ENCODE measurements at regions not wholly inside any gene's neighbourhood (a gene's known extent, or its start where the extent isn't known, plus 50 kb on each side); places are given as distances from the start of the nearest gene placed in this dataset.

GRCh38 chr13:80413611-80414010 lies 72.7 kb upstream of the SPRY2 start:
- no peaks in the 10 kb centered on the region for H3K79me2 ChIP-seq (replicated peaks; ENCODE audit: insufficient read depth, low read length)
- no peaks in the 10 kb centered on the region for H4K20me1 ChIP-seq (ENCODE audit: insufficient read depth)
- no peaks in the 10 kb centered on the region for H3F3A ChIP-seq (ENCODE audit: insufficient read depth, low read length, poor library complexity, severe bottlenecking)
- TF ChIP-seq MXI1 (conservative IDR thresholded peaks at IDR 0.05; ENCODE audit: poor library complexity, severe bottlenecking) (no peak), REST (IDR thresholded peaks at IDR 0.05; ENCODE audit: borderline replicate concordance) (no peak)
- H3K9me2 ChIP-seq (ENCODE audit: insufficient read depth, low read length) = no peaks in the 10 kb centered on the region
- no peak overlapping the region for H2AFZ ChIP-seq (ENCODE audit: low read depth, low read length)
- no peak overlapping the region for H3K27ac ChIP-seq (ENCODE audit: low read length)
- no peak overlapping the region for H3K9ac ChIP-seq (ENCODE audit: low read length)
- H3K27me3 ChIP-seq (ENCODE audit: insufficient read depth, low read depth, low read length) = no peaks in the 10 kb centered on the region
- no peaks in the 10 kb centered on the region for H3K9me3 ChIP-seq (ENCODE audit: low read length)
- H3K36me3 ChIP-seq (ENCODE audit: insufficient read depth, low read length) = no peaks in the 10 kb centered on the region
- H3K4me2 ChIP-seq (ENCODE audit: low read length) = no peak overlapping the region
- no peak overlapping the region for H3K4me3 ChIP-seq (ENCODE audit: low read length)

GRCh38 chr13:80408270-80408669 lies 67.3 kb upstream of the SPRY2 start:
- no peak overlapping the region for H2AFZ ChIP-seq (ENCODE audit: low read depth, low read length)
- no peaks in the 10 kb centered on the region for H3K9me2 ChIP-seq (ENCODE audit: insufficient read depth, low read length)
- TF ChIP-seq SMC3 (conservative IDR thresholded peaks at IDR 0.05; ENCODE audit: poor library complexity) = no peak
- TF ChIP-seq CTCF (IDR thresholded peaks at IDR 0.05; ENCODE audit: poor library complexity, severe bottlenecking) = no peak
- TF ChIP-seq EZH2 (IDR thresholded peaks at IDR 0.05; ENCODE audit: borderline replicate concordance, insufficient read depth, low read length, poor library complexity, severe bottlenecking) = no peak
- TF ChIP-seq POLR2AphosphoS5 (IDR thresholded peaks at IDR 0.05) = no peak
- no peak for TF ChIP-seq TAF1 (IDR thresholded peaks at IDR 0.05; ENCODE audit: low read depth)
- TF ChIP-seq RAD21 (conservative IDR thresholded peaks at IDR 0.05) = no peak
- no peak for TF ChIP-seq MXI1 (conservative IDR thresholded peaks at IDR 0.05; ENCODE audit: poor library complexity, severe bottlenecking)
- TF ChIP-seq REST (IDR thresholded peaks at IDR 0.05; ENCODE audit: borderline replicate concordance) = no peak
- TF ChIP-seq EP300 (conservative IDR thresholded peaks at IDR 0.05; ENCODE audit: poor library complexity, severe bottlenecking) = no peak
- H3F3A ChIP-seq (ENCODE audit: insufficient read depth, low read length, poor library complexity, severe bottlenecking) = no peaks in the 10 kb centered on the region
- no peaks in the 10 kb centered on the region for H3K79me2 ChIP-seq (replicated peaks; ENCODE audit: insufficient read depth, low read length)
- H3K36me3 ChIP-seq (ENCODE audit: insufficient read depth, low read length) = no peaks in the 10 kb centered on the region
- no peaks in the 10 kb centered on the region for H3K27me3 ChIP-seq (ENCODE audit: insufficient read depth, low read depth, low read length)
- H4K20me1 ChIP-seq (ENCODE audit: insufficient read depth) = no peaks in the 10 kb centered on the region
- H3K9me3 ChIP-seq (ENCODE audit: low read length) = no peaks in the 10 kb centered on the region
- H3K27ac ChIP-seq (ENCODE audit: low read length) = no peak overlapping the region
- no peak overlapping the region for H3K4me2 ChIP-seq (ENCODE audit: low read length)
- no peak overlapping the region for H3K9ac ChIP-seq (ENCODE audit: low read length)
- H3K4me3 ChIP-seq (ENCODE audit: low read length) = no peak overlapping the region
